IPS-15b (cell line): ENCODE measurements at regions not wholly inside any gene's neighbourhood (a gene's known extent, or its start where the extent isn't known, plus 50 kb on each side); places are given as distances from the start of the nearest gene placed in this dataset.

Experiments used
- H3K27me3 ChIP-seq: one replicate; pipeline ENCODE4 v1.6.1; 2013; ENCODE audit warnings: low read length; ENCODE audit not compliant: control insufficient read depth, insufficient read depth
- H3K36me3 ChIP-seq: one replicate; pipeline ENCODE4 v1.6.1; 2013; ENCODE audit warnings: low read length; ENCODE audit not compliant: control insufficient read depth, insufficient read depth
- H3K4me1 ChIP-seq: one replicate; pipeline ENCODE4 v1.6.1; 2013; ENCODE audit warnings: mild to moderate bottlenecking, low read length; ENCODE audit not compliant: control insufficient read depth, insufficient read depth
- H3K4me3 ChIP-seq: one replicate; pipeline ENCODE4 v1.5.1; 2013; ENCODE audit warnings: low read depth, low read length
- H3K9ac ChIP-seq: one replicate; pipeline ENCODE4 v1.6.1; 2013; ENCODE audit warnings: low read depth, mild to moderate bottlenecking, low read length
- H3K9me3 ChIP-seq: one replicate; pipeline ENCODE4 v1.6.1; 2013; ENCODE audit warnings: mild to moderate bottlenecking, low read length; ENCODE audit not compliant: control insufficient read depth, insufficient read depth

GRCh38 chr3:68290333-68290732, 635.9 kb upstream of the SUCLG2 start:
- Histone ChIP-seq H3K9me3 (no peaks in the 10 kb centered on the region), H3K4me1 (no peaks in the 10 kb centered on the region), H3K4me3 (no peak overlapping the region), H3K36me3 (no peaks in the 10 kb centered on the region), H3K9ac (no peak overlapping the region), H3K27me3 (no peaks in the 10 kb centered on the region)

DNA sequence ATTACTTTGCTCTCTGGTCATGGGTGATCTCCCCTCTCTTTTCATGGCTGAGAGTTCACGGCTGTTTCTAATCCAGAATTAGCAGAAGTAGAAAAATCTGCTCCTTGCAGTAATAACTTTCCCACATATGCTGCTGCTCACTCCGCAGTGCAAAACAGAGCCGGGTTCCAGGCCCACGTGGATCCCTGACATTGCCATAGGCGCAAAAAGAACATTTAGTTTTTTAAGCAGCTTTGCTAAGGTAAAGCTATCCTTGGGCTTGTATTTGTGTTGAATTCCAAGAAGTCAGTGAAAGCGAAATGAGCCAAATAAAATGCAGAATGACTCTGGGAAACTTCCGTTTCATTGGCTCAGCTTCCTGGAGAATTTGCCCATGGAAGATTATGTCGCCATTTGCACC, 633.7 kb upstream of the SUCLG2 start:
- Histone ChIP-seq H3K36me3 (no peaks in the 10 kb centered on the region), H3K9me3 (no peaks in the 10 kb centered on the region), H3K4me1 (no peaks in the 10 kb centered on the region), H3K4me3 (no peak overlapping the region), H3K27me3 (no peaks in the 10 kb centered on the region), H3K9ac (no peak overlapping the region)

DNA sequence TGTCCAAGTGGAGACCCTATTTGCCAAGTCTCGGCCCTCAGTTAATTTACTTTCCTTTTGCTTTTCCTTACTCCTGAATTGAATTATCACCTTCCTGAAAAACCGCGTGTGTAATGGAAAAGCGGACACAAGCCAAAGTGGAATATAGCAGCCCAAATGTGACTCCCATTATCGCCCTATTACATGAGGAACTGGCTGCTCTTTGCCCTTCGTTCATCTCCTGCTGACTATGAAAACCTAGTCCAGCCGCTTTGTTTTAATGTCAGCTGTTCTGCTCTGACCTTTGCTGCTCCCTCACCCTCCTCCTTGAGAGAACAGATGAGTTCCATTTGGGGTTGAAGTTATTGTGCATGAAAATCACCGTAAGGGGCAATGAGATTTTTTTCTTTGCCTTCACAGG, 632.7 kb upstream of the SUCLG2 start:
- Histone ChIP-seq H3K36me3 (no peaks in the 10 kb centered on the region), H3K9me3 (no peaks in the 10 kb centered on the region), H3K9ac (no peak overlapping the region), H3K4me3 (no peak overlapping the region), H3K4me1 (no peaks in the 10 kb centered on the region), H3K27me3 (no peaks in the 10 kb centered on the region)

GRCh38 chr3:68274286-68274685, 619.9 kb upstream of the SUCLG2 start:
- H3K9me3 ChIP-seq = no peaks in the 10 kb centered on the region
- no peaks in the 10 kb centered on the region for H3K36me3 ChIP-seq
- no peak overlapping the region for H3K9ac ChIP-seq
- no peaks in the 10 kb centered on the region for H3K4me1 ChIP-seq
- no peak overlapping the region for H3K4me3 ChIP-seq
- H3K27me3 ChIP-seq = no peaks in the 10 kb centered on the region

DNA sequence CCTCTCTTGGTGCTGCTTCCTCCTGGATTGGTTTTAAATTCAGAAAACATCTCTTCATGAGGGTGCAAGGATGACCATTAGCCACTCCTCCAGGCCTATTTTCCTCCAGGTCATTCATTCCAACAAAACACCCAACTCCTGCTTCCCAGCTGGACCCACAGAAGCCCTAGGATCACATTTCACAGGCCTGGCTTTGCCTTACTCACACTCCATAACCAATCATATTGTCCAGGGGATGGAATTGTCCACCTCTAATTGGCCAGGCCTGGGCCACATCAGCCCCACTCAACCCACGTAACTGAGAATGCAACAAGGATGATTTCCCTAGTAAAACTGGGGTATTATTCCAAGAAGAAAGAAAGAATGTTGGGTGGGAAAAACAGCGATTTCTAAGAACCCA, 616.7 kb upstream of the SUCLG2 start:
- Histone ChIP-seq H3K36me3 (no peaks in the 10 kb centered on the region), H3K4me1 (no peaks in the 10 kb centered on the region), H3K27me3 (no peaks in the 10 kb centered on the region)

DNA sequence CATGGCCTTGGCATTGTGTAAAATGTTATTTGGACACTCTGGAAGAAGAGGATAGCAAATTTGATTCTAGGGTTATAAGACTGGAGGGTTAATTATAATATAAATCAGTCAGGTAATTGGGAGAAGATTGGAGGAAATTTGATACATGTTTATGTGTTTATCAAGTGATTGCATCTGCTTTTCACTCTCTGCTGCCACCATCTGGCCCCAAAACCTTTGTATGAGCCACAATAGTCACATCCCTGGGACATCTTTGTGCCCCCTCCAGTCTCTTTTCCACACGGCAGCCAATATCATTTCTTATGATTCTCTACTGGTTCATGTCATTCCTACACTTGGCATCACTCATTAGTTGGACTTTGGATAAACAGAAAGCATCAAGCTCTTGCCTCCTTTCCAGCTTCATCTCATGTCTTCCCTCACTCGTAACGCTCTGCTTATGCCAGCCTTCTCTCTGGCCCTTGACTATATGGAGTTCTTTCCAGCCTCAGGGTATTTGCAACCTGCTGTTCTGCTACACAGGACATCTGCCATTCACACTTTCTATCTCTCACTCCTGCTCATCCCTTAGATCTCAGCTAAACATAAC, 602.3 kb upstream of the SUCLG2 start:
- H3K9ac ChIP-seq = no peak overlapping the region

More for the DNA sequence above, 616.7 kb upstream of the SUCLG2 start:
- H3K9ac ChIP-seq = no peak overlapping the region
- no peak overlapping the region for H3K4me3 ChIP-seq
- no peaks in the 10 kb centered on the region for H3K9me3 ChIP-seq

DNA sequence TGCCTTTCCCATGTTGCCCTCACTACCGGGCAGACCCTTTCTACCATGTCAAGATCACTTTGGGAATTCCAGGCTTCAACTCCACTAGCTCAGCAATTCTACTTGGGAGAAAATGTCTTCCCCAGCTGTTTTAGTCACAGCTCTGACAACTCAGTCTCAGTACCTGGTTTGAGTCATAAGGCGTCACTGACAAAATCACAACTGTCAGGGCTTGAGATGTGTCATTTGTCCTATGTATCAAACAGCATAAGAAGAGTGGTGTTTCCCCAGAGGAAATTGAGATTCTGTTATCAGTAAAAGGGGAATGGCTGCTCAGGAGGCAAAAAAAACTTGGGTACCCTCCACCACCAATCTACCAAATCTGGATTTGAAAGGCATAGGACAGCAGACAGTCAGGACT, 594.9 kb upstream of the SUCLG2 start:
- H3K4me3 ChIP-seq = no peak overlapping the region
- no peaks in the 10 kb centered on the region for H3K36me3 ChIP-seq
- no peaks in the 10 kb centered on the region for H3K9me3 ChIP-seq
- no peaks in the 10 kb centered on the region for H3K27me3 ChIP-seq
- H3K4me1 ChIP-seq = no peaks in the 10 kb centered on the region
- no peak overlapping the region for H3K9ac ChIP-seq

More for the DNA sequence above, 602.3 kb upstream of the SUCLG2 start:
- Histone ChIP-seq H3K4me1 (no peaks in the 10 kb centered on the region), H3K36me3 (no peaks in the 10 kb centered on the region), H3K4me3 (no peak overlapping the region), H3K27me3 (no peaks in the 10 kb centered on the region), H3K9me3 (no peaks in the 10 kb centered on the region)

- Histone ChIP-seq H3K9me3 (no peaks in the 10 kb centered on the region), H3K4me3 (no peak overlapping the region), H3K36me3 (no peaks in the 10 kb centered on the region), H3K27me3 (no peaks in the 10 kb centered on the region), H3K4me1 (no peaks in the 10 kb centered on the region), H3K9ac (no peak overlapping the region)
These were observed 588.2 kb upstream of the SUCLG2 start for GRCh38 chr3:68242606-68243005.

- no peaks in the 10 kb centered on the region for H3K9me3 ChIP-seq
- no peak overlapping the region for H3K9ac ChIP-seq
- H3K4me1 ChIP-seq = no peaks in the 10 kb centered on the region
- H3K4me3 ChIP-seq = no peak overlapping the region
- no peaks in the 10 kb centered on the region for H3K36me3 ChIP-seq
- H3K27me3 ChIP-seq = no peaks in the 10 kb centered on the region
These were observed 585.1 kb upstream of the SUCLG2 start for GRCh38 chr3:68239542-68239941.

GRCh38 chr3:68234076-68234780, 579.8 kb upstream of the SUCLG2 start:
- H3K4me1 ChIP-seq = no peaks in the 10 kb centered on the region
- H3K4me3 ChIP-seq = no peak overlapping the region
- H3K27me3 ChIP-seq = no peaks in the 10 kb centered on the region
- no peaks in the 10 kb centered on the region for H3K36me3 ChIP-seq
- H3K9ac ChIP-seq = no peak overlapping the region
- H3K9me3 ChIP-seq = no peaks in the 10 kb centered on the region

DNA sequence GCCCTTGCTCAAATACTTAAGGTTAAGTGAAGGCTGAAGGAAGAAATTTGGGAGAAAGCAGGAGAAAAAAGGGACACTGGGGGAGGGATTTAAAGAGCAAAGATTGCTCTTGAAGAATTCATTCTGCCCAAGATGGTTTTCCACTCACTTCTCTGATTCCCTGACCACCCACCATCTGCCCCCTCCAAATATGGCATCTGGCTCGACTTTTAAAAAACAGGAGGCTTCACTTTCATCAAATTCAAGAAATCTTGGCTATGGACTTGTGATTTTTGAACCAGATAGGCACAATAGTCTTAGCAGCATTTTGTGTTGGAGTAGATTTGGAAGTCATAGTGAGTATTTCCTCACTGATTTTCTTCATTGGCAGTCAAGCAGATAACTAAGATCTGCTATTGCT, 574.4 kb upstream of the SUCLG2 start:
- Histone ChIP-seq H3K9me3 (no peaks in the 10 kb centered on the region), H3K4me1 (no peaks in the 10 kb centered on the region), H3K4me3 (no peak overlapping the region), H3K27me3 (no peaks in the 10 kb centered on the region), H3K9ac (no peak overlapping the region), H3K36me3 (no peaks in the 10 kb centered on the region)

GRCh38 chr3:68220832-68221231, 566.4 kb upstream of the SUCLG2 start:
- no peaks in the 10 kb centered on the region for H3K36me3 ChIP-seq
- H3K4me1 ChIP-seq = no peaks in the 10 kb centered on the region
- H3K9ac ChIP-seq = no peak overlapping the region
- H3K4me3 ChIP-seq = no peak overlapping the region
- H3K27me3 ChIP-seq = no peaks in the 10 kb centered on the region
- no peaks in the 10 kb centered on the region for H3K9me3 ChIP-seq
